HuH-7.5 (cell line): ENCODE measurements at regions not wholly inside any gene's neighbourhood (a gene's known extent, or its start where the extent isn't known, plus 50 kb on each side); places are given as distances from the start of the nearest gene placed in this dataset.

Source experiments
- DNase-seq: peaks from one replicate; pipeline ENCODE4 v3.0.0; 2011; ENCODE audit warnings: low spot score

DNA sequence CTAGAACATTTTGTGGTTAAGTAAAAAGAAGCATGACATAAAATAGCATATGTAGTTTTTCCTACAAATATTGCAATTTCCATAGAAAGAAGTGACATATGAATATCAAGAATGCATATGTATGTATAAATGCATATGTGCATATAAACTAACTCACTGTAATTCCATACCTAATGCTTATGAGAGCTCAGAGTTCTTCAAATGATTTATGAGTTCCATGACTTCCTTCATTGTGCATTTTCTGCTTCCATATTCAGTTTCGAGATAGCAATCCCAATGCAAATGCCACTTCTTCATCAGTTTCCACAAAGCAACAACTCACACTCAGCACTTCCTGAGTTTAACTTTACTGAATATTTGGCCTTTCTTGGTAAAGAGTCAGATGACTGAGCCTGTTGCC lies 1744.3 kb upstream of the MIR17HG start:
- DNase-seq: no peak

DNA sequence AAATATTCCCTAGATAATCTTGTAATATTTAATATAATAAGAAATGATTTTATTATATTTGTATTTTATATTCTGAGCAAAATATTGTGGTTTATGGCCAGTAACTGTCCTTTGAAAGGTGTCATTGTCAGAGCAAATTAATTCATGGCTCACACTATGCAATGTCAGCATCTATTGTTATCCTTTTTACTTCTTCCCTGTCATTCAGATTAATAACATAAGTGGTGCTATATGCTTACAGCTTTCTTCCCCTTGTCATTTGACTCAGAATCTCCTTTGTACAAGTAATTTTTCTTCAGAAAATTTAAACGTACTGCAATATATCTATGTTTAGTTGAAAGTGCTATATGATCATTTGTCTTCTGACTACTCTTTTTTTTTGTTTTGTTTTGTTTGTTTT lies 1738.2 kb upstream of the MIR17HG start:
- no peak for DNase-seq

DNA sequence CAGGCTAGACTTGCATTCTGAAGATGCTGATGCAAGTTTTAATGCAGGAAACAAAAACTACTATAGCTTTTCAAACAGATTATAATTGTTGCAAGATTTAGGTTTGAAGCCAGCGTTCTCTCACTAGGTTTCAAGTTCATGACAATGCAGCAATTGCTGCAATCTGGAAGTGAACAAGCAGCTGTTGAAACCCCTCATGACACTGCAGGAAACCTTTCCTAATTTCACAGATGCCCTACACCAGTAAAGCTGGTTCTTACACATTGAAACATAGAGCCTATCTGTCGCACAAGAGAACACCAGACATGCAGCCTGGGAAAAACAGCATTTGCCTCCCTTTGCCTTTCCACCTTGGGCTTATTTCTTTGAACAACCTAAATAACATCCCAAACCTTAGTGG lies 1737.2 kb upstream of the MIR17HG start:
- DNase-seq: no peak

DNA sequence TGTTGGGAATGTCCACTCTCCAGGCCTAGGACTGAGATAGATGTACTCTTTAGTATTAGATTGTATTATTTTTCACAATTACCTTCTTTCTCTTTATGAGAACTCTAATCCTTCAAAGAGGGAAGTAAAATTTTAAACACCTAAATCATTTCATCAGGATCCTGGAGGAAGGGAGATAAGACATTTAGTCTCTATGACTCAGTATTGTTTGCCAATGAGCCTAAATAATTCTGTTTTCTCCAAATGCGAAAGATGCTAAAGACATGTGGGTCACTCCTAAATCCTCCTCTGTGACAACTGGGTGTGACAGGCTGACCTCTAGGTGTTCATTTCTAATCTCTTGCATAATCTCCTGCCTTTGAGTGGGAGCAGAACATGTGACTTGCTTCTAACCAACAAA lies 1736.6 kb upstream of the MIR17HG start:
- no peak for DNase-seq

DNA sequence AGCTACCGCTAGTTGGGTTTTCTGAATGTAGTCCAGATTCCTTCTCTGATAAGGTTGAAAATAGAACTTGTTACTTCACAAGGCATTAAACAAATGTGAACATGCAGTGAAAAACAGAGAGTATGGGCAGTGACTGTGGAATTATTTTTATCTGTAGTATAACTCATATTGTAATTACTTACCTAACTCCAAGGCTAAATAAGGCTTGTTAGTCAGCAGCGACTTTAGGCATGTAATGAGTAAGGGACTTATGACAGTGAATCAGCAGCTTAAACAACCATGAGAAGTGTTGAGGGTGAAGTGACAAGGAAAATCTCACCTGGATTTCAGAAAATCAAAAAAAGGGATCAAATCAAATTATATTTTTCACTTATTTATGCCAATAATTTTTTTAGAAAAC lies 1719.5 kb upstream of the MIR17HG start:
- no peak for DNase-seq

DNA sequence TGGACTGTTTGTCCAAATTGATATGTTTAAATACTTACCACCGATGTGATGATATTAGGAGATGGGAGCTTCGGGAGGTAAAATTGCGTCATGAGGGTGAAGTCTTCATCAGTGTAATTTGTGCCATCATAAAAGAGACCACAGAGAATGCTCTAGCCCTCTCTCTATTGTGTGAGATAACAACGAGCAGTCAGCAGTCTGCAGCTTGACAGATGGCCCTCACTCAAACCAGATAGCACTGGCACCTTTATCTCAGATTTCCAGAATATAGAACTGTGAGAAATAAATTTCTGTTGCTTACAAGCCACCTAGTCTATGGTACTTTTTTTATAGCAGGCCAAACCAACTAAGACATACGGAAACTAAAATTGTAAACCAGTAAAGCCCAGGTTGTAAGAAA lies 1718.9 kb upstream of the MIR17HG start:
- DNase-seq: no peak

DNA sequence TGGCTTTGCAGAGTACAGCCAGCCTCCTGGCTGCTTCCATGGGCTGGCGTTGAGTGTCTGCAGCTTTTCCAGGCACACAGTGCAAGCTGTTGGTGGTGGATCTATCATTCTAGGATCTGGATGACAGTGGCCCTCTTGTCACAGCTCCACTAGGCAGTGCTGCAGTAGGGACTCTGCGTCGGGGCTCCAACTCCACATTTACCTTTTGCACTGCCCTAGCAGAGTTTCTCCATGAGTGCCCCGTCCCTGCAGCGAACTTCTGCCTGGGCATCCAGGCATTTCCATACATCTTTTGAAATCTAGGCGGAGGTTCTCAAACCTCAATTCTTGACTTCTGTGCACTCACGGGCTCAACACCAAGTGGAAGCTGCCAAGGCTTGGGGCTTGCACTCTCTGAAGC lies 1697.3 kb upstream of the MIR17HG start:
- DNase-seq: no peak

DNA sequence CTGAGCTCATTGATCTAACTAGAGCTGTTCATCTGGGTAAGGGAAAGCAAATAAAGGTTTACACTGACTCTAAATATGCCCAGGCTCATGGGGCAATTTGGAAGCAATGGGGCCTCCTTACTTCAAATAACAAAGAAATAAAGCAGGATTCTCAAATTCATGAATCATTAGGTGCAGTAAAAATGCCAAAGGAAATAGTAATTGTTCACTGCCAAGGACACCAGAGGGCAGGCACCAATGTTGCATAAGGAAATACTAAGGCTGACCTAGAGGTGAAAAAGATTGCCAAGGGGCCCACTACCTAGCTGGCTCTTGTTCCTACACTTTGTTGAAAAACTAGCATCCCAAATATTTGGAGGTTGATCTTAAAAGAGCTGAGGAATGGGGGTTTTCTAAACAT lies 1686.7 kb upstream of the MIR17HG start:
- DNase-seq: no peak

DNA sequence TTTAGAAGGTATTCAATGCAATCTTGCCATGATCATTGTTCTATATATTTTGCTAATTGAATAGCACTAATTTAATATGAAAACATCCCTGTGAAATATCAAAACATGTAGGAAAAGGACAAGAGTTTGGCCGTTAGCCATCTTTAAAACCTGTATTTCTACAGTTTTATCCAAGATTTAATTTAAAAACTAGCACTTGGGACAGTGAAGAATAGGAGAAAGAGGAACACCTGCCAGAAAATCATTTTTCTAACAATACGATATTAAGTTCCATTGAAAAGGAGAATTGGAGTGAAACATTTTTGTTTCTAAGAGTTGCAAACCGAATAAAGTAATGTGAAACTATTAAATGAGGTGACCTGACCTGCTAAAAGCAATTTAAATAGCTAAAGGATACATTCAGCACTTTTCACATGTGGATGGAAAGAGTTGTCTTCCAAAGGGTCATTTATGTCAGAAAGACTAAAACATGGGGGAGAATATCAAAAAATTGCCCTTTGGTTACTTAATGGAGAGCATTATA lies 1673.6 kb upstream of the MIR17HG start:
- no peak for DNase-seq

DNA sequence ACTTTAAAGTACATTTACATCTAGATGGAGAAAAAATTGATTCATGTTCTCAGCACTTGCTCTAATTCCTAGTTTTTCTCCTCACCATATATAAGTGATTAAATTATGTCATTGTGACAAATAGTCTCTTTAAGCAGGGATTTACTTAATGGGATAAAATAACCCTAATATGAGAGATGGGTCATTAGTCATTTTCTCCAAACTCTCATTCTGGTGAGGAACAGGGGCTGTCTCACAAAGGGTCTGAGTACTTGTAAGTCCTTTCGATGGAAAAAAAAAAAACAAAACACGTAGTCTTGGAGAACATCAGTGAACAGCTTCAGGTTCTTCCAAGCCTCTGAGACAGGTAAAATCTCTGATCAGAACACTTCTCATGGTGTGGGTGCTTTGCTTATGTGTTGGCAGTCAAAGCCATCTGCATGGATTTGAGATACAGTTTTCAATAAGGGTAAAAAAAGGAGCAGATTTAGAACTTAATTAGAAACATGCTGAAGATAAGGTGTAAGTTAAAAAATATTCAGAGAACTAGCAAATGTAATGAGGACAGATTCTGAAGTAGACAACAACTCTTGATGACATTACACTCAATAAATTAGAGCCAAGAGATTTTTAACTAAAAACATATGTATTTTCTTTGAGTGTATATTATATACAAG lies 1668.9 kb upstream of the MIR17HG start:
- no peak for DNase-seq

DNA sequence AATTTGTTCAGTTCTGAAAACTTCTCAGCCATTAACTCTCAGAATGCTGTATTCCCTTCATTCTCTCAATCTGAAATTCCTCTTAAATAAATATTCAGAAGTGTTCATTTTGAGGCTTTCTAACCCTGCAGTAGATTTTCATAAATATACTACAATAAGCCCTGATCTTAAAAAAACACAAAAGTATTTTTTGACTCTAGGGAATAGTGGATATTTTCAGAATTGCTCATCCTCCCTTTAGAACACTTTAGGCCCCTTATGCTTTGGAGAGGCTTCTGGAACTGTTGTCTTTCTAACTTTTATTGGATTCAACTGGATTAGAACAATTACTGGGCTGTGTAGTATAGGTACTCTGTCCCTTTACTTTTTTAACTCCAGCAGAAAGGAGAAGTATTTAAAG lies 1662.6 kb upstream of the MIR17HG start:
- DNase-seq: no peak

DNA sequence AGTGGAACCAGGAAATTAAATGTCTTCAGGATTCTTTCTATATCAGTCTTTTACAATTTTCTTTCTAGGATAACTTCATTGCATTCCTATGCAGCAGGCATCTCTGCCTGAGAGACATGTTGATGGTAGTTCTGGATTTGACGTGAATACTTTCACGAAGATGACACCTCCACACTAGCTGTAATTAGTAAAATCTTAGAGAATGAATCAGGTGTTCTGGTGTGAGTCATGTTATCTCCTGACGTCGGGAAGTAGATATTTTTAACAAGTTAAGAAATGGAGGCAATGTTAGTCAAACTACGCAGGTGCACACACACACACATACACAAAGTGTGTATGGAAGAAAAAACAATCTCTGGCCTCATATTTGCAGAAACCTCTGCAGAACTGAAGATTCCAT lies 1661.3 kb upstream of the MIR17HG start:
- DNase-seq: no peak

DNA sequence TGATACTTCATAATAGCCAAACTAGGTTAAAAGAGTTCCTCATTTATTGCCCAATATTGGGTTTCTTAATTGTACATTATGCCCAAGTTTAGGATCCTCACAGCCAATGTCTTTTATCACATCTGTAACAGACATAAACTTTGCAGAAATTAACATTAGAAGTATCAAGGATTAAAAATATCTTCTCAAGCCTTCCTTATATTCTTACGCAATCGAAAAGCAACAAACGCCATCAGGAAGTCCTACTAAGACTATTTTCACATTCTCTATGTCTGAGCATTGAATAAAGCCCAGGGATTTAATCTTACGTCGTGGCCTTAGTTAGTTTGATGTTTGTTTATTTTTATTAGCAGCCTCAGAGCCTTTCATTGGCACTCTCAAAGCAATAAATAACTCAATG lies 1660.4 kb upstream of the MIR17HG start:
- DNase-seq: no peak

DNA sequence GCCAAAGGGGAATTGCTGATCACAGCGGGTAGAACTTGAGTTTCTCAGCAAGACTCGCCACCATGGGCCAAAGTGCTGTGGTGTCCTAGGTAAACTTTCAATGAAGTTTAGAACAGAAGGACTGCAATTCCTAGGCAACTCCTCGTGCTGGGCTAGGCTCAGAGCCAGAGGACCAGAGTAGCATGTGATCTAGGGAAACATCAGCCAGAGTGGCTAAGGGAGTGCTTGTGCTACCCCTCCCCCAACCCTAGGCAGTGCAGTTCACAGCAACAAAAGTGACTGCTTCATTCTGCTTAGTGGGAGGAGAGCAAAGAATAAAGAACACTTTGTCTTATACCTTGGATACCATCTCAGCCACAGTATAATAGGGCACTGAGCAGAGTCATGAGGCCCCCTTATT lies 1658.6 kb upstream of the MIR17HG start:
- DNase-seq: no peak

DNA sequence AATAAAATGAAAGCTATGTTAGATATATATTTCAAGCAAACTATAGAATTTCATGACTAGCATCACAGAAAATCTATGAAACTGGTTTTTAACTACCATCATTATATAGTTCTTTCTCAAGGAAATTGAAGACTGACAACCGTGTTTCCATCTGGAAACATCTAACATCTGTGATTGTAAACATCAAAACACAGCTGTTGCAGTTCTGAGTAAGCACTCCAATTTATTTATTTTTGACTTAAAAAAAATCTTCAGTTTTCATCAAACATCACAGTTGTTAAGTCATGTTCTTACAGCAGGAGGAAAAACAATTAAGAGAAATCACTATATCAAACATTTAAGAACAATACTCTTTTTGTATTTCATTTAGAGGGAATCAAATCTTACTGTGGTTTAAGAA lies 1653.0 kb upstream of the MIR17HG start:
- no peak for DNase-seq

DNA sequence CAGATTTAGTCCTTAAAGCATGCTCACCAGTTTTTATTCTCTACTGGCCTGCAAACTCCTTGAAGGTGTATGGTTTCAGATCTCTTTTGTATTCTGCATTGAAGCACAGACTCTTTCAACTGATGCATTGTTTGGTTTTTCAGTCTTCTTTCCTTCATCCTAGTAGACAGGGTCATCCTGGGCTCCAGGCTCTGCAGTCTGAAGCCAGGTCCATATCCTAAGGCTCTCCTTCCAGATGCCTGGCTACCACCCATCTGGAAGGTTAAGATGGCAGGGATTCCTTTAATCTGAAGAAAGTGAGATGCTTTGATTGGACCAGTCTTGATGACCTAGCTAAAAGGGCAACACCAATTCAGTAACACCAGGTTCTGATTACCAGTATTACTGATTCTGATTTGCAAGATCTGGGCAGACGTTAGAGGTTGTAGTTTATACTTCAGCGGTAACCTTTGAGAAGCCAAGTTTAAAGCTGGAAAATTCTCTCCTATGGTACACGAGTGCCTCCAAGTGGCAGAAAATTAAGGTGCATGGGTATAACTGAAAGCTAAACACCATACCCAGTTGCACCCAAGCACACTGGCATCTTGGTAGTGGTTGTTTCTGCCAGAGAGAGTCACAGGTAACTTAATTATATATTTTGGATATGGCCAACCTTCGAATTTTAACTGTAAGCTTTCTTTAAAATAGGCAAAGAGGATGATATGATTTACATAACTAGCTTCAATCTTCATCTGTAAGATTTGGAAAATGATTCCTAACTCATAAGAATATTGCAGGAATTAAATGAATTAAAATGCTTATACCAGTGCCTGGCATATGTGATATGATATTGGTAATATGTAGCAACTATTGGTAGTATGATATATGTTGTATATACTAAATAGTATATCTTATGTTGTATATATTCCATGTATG lies 1651.9 kb upstream of the MIR17HG start:
- DNase-seq: peak; percentile 6

DNA sequence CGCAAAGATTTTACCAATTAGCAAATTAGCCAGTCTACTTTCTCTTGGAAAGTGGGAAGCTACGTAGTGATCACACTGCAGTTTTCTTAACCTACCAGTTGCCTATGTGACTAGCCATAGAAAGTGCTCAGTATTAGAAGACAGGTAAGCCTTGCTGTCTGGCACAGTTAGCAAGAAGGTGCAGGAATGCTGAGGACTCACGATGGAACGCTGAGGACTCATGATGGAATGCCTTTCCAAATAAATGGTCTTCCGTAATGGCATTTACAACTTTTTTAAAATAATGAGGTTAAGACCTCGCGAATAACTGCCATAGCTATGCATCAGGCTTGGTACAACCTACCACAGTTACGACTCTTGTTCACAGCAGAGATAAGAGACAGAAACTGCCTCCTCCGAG lies 1645.6 kb upstream of the MIR17HG start:
- no peak for DNase-seq

DNA sequence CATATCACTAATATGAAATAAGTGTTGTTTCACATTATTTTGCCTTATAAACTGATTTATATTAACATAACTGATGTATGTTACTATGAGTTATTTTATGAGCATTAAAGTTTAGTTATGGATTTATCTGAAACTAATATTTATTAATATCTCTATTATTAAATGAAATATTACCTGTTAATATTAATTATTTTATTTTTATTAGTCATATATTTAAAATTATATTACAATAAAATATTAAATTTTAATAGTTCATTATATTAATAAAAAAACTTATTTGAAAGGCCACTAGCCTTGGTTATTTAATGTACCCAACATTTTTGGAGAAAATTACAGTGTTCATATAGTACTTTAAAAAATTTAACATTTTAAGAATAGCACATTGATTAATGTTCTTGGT lies 1643.4 kb upstream of the MIR17HG start:
- no peak for DNase-seq

DNA sequence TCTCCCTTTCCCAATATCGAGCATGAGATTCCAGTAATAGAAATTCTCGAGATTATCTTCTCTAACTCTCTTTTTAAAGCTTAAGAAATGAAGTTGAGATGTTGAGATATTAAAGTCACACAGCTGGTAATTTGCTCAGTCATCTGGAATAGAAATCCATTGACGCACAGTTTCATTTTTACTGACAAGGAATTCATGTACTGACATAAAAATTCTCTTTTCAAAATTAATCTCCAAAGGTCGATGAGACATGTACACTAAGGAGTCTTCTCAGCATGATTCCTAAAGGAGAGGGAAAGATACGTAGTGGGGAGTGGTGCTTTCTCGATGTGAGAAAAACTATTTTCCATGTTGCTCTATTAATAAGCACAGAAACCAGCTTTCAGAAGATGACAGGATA lies 1639.5 kb upstream of the MIR17HG start:
- no peak for DNase-seq

DNA sequence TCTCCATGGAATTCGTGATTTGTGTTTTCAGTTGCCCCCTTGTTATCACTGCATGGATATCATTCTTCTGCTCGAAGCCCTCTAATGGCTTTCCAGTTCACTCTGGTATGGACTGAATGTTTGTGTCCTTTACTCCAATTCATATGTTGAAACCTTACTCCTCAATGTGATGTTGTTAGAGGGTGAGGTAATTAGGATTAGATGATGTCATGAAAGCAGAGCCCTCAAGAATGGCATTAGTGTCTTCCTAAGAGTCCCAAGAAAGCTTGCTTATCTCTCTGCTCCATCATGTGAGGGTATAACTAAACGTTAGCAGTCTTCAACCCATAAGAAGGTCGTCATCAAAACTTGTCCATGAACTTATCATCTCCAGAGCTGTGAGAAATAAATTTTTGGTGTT lies 1626.3 kb upstream of the MIR17HG start:
- no peak for DNase-seq

DNA sequence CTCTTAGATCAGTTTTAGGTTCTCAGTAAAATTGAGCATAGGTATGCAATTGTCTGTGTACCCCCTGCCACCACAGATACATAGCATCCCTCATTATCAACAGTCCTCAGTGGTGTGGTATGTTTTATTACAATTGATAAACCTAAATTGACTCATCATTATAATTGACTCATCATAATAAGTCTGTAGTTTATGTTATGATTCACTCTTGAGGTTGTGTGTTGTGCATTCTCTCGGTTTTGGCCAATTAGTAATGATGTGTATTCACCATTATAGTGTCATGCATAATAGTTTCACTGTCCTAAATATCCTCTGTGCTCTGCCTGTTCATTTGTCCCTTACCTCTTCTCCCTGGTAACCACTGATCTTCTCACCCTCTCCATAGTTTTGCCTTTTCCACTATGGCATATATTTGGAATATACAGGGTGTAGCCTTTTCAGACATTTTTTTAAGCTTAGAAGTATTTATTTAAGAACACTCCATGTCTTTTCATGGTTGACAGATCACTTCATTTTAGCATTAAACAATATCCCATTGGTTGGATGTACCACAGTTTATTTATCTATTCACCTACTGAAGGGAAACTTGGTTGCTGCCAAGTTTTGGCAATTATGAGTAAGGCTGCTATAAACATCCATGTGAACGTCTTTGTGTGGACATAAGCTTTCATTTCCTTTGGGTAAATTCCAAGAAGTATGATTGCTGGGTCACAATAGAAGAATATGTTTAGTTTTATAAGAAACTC lies 1620.6 kb upstream of the MIR17HG start:
- no peak for DNase-seq

DNA sequence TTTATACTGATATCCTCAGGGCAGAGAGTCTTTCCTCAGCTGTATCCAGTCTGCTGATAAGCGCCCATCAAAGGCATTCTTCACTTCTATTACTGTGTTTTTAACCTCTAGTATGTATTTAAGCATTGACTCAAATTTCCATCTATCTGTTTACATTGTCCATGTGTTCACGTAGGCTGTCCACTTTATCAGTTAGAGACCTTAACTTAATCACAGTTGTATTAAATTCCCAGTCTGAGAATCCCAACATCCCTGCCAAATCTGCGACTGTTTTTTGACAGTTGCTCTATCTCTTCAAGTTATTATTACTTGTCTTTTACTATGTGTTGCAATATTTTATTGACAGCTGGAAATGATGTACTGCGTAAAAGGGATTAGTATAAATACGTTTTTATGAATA lies 1613.7 kb upstream of the MIR17HG start:
- no peak for DNase-seq

DNA sequence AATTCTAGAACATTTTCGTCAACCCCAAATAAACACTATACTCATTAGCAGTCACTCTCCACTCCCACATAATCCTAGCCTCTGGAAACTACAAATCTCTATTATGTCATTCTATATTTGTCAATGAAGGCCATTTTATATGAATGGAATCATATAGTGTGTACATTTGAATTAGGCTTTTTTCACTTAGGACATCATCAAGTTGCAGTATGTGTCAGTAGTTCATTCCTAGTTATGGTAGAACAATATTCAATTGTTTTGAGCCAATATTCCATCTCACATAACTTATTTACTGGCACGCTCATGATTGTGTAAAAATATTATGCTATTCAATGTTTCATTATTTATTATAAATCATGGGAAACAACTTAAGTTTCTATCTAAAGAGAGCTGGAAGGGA lies 1610.4 kb upstream of the MIR17HG start:
- no peak for DNase-seq
